ENCODE measurements at regions not wholly inside any gene's neighbourhood (a gene's known extent, or its start where the extent isn't known, plus 50 kb on each side); places are given as distances from the start of the nearest gene placed in this dataset.

- DNase-seq = no peak
These were observed 112.9 kb downstream of the PXDC1 start for GRCh38 chr6:3638662-3639061.

GRCh38 chr6:3636060-3636459 lies 115.5 kb downstream of the PXDC1 start:
- DNase-seq = no peak

GRCh38 chr6:3635482-3635881 lies 116.0 kb downstream of the PXDC1 start:
- DNase-seq = no peak

GRCh38 chr6:3634280-3634816 lies 117.2 kb downstream of the PXDC1 start:
- DNase-seq = no peak

GRCh38 chr6:3633711-3634110 lies 117.8 kb downstream of the PXDC1 start:
- no peak for DNase-seq

- DNase-seq = no peak
These were observed 119.6 kb downstream of the PXDC1 start for GRCh38 chr6:3631877-3632276.

- DNase-seq = no peak
These were observed 120.3 kb downstream of the PXDC1 start for GRCh38 chr6:3631186-3631585.

GRCh38 chr6:3630258-3630835 lies 121.2 kb downstream of the PXDC1 start:
- no peak for DNase-seq

- DNase-seq = no peak
These were observed 123.3 kb downstream of the PXDC1 start for GRCh38 chr6:3627956-3628835.

- DNase-seq = no peak
These were observed 124.0 kb downstream of the PXDC1 start for GRCh38 chr6:3627501-3627900.

GRCh38 chr6:3625980-3626563 lies 125.4 kb downstream of the PXDC1 start:
- DNase-seq = no peak

- no peak for DNase-seq
These were observed 126.1 kb downstream of the PXDC1 start for GRCh38 chr6:3625149-3625979.

- DNase-seq = no peak
These were observed 127.0 kb downstream of the PXDC1 start for GRCh38 chr6:3624250-3625136.

GRCh38 chr6:3623451-3624249 lies 127.9 kb downstream of the PXDC1 start:
- no peak for DNase-seq

GRCh38 chr6:3621411-3621810 lies 130.1 kb downstream of the PXDC1 start:
- DNase-seq = no peak

GRCh38 chr6:3620937-3621336 lies 130.6 kb downstream of the PXDC1 start:
- no peak for DNase-seq

- no peak for DNase-seq
These were observed 131.1 kb downstream of the PXDC1 start for GRCh38 chr6:3620389-3620788.

GRCh38 chr6:3619800-3620199 lies 131.7 kb downstream of the PXDC1 start:
- no peak for DNase-seq

- DNase-seq = no peak
These were observed 132.3 kb downstream of the PXDC1 start for GRCh38 chr6:3619201-3619600.

- DNase-seq = no peak
These were observed 132.9 kb downstream of the PXDC1 start for GRCh38 chr6:3618642-3619041.
